ENCODE measurements at regions not wholly inside any gene's neighbourhood (a gene's known extent, or its start where the extent isn't known, plus 50 kb on each side); places are given as distances from the start of the nearest gene placed in this dataset.

DNA sequence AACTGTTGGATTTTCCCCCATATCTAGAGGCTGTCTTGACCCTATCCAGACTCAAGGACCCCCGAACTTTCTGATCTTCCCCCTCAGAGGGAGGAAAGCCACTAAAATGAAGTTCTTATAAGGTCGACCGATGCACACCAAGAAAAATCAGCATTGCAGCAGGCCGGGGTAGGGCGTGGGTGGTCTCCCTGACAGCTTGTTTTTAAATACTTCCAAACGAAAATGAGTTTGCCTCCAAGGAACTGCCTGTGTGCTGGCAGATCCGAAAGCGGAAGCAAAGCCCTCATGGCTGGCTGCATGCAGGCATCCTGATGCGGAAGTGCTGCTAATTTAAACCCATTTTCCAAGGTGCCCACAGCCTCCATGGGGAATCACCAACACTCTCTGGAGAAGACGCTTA is 374.3 kb upstream of the XYLT1 start:
- ATAC-seq (ENCODE audit: low FRiP score) = no peak
- TF ChIP-seq, protein P1, sequence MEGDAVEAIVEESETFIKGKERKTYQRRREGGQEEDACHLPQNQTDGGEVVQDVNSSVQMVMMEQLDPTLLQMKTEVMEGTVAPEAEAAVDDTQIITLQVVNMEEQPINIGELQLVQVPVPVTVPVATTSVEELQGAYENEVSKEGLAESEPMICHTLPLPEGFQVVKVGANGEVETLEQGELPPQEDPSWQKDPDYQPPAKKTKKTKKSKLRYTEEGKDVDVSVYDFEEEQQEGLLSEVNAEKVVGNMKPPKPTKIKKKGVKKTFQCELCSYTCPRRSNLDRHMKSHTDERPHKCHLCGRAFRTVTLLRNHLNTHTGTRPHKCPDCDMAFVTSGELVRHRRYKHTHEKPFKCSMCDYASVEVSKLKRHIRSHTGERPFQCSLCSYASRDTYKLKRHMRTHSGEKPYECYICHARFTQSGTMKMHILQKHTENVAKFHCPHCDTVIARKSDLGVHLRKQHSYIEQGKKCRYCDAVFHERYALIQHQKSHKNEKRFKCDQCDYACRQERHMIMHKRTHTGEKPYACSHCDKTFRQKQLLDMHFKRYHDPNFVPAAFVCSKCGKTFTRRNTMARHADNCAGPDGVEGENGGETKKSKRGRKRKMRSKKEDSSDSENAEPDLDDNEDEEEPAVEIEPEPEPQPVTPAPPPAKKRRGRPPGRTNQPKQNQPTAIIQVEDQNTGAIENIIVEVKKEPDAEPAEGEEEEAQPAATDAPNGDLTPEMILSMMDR (IDR thresholded peaks at IDR 0.05) = no peak
- DNase-seq (ENCODE audit: low spot score) = no peak

DNA sequence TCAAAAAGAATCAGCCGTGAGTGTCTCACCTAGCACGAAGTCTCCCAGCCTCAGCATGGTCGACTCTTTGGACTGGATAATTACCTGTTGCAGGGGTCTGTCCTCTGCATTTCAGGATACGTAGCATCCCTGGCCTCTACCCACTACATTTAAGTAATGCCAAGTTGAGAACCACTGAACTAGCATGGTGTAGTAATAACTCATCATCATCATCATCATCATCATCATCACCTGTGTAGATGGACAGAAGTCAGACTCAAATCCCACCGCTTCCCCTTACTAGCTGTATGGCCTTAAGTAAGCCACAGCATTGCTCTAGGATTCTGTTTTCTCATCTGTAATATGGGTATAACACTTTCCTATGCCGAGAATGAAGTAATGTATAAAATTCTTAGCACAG is 373.1 kb upstream of the XYLT1 start:
- TF ChIP-seq, protein P1 (IDR thresholded peaks at IDR 0.05) = no peak
- DNase-seq (ENCODE audit: low spot score) (no peak), ATAC-seq (ENCODE audit: low FRiP score) (no peak)

DNA sequence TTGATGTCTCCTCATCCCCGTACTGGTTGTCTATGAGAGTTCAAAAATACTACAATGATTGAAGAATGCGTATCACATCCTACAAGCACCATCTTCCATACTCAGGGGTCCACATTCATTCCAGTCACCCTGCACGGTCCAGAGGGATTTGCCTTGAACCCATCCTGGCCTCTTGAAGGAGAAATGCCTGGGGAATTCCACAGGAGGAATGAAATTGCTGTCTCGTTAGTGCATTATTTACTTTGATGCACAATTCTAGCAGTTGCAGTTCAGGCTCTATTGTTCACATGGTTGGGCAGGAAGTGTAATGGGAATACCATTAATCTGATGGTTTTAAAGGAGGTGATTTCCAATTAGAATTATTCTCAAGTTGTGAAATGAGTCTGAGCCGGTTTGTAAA is 369.1 kb upstream of the XYLT1 start:
- ATAC-seq (ENCODE audit: low FRiP score) (no peak), DNase-seq (ENCODE audit: low spot score) (no peak)
- TF ChIP-seq, protein P1 (IDR thresholded peaks at IDR 0.05) = no peak

DNA sequence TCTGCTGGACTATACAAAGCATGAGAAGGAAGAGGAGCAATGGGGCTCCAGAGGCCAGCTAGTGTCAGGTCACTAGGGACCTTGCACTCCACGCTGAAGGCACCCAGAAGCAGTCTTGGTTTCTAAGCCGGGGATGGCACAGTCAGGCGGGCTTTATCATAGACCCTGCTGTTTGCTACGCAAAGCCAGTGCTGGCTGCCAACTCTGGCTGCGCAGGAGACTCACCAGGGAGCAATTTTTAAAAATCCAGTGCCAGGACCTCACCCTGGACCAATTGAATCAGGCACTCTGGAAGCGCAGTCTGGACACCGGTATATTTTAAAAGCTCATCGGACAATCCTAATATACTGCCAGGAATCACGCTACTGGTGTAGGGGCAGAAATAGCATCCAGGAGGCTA is 368.5 kb upstream of the XYLT1 start:
- ATAC-seq (ENCODE audit: low FRiP score) = no peak
- TF ChIP-seq, protein P1 (IDR thresholded peaks at IDR 0.05) = no peak
- DNase-seq (ENCODE audit: low spot score) = no peak

DNA sequence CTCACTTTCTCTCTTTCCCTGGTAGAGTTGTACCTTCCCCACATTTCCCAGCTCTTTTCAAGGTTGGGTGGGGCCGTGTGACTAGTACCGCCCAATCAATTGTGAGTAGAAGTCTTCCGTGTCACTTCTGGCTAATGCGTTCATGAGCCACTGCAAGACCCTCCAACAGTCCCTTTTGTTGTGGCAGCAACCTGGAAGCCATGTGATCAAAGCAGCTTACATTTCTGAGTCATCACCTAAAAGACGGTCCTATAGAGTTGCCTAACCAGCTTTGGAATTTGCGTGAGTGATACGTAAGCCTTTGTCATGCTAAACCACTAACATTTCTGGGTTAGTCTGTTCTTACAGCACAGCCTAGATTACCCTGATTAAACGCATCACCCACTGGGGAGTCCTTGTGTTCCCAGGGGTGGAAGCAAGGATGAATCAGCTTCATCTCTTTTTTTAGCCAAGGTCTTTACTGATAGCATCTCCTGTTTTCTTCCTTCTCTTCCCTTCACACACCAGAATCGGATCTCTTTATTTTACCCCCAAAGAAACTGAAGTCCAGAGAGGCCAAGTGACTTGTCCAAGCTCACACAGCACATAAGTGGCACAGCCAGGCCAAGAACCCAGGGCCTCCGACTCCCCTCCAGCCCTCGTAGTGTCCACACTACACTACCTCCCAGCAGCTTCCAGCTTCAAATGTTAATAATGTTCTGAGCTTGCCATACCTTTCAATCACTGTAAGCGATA is 366.3 kb upstream of the XYLT1 start:
- TF ChIP-seq, protein P1 (IDR thresholded peaks at IDR 0.05) = no peak
- ATAC-seq (ENCODE audit: low FRiP score) (no peak), DNase-seq (ENCODE audit: low spot score) (no peak)

DNA sequence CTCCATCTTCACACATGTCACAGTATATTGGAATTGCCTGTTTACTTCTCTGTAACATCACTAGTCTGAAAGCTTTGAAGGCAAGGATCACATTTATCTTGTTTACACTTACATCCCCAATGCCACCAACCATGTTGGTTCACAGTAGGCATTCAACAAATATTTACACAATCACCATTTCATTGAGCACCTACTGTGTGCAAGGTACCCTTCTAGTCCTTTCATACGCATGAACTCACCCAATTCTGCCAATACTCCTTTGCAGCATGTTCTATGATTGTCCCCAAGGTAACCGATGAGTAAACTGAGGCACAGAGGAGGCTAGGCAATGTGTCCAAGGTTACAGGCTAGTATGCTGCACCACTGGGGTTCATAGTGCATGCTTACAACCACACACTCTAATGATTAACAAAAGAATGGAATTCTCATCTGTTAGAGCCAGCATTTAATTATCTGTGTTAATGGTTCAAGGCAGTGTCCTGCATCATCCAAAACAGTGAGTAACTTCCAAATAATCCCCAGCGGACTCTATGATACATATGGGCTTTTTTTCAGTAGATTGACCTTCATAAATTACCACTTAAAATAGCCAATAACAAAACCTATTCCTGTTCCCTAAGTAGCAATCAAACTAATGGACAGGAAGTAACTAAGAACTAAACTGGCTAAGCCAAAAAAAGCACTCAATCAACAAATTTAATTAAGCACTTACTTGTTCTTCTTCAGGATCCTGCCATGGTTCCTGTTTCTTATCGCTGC is 364.5 kb upstream of the XYLT1 start:
- TF ChIP-seq, protein P1 (IDR thresholded peaks at IDR 0.05) = no peak
- DNase-seq (ENCODE audit: low spot score) (no peak), ATAC-seq (ENCODE audit: low FRiP score) (no peak)

DNA sequence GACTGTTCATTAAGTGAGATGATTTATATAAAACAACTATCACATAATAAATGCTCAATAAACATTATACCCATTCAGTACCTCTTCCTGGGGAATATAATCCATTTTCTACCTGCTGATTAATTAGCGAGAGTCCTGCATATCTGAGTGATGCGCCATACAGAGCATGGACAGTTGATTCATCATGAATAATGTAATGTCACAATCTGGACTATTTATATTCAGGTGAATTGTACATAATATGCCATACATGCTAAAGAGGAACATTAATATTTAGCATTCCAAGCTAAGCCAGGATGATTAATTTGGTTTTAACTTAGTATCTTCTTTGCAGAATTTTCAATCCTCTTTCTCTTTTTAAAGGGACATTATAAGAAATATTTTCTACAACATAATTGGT is 362.0 kb upstream of the XYLT1 start:
- TF ChIP-seq, protein P1 (IDR thresholded peaks at IDR 0.05) = no peak
- DNase-seq (ENCODE audit: low spot score) (no peak), ATAC-seq (ENCODE audit: low FRiP score) (no peak)
